ES-I3 (cell line): ENCODE measurements at regions not wholly inside any gene's neighbourhood (a gene's known extent, or its start where the extent isn't known, plus 50 kb on each side); places are given as distances from the start of the nearest gene placed in this dataset.

Experiments
- H3K36me3 ChIP-seq: 2 replicates; pipeline ENCODE4 v1.6.1; 2013; ENCODE audit warnings: mild to moderate bottlenecking, low read length, control low read depth, moderate library complexity; ENCODE audit not compliant: insufficient read depth
- H3K4me1 ChIP-seq: 2 replicates; pipeline ENCODE4 v1.6.1; 2013; ENCODE audit warnings: mild to moderate bottlenecking, control low read depth, low read length; ENCODE audit not compliant: insufficient read depth
- H3K9ac ChIP-seq: 2 replicates; pipeline ENCODE4 v1.6.1; 2013; ENCODE audit warnings: low read depth, mild to moderate bottlenecking, low read length, moderate library complexity
- H3K9me3 ChIP-seq: 2 replicates; pipeline ENCODE4 v1.6.1; 2013; ENCODE audit warnings: mild to moderate bottlenecking, low read length, moderate library complexity; ENCODE audit not compliant: control insufficient read depth, insufficient read depth

- H3K9ac ChIP-seq, result no peak overlapping the region
- H3K36me3 ChIP-seq, result no peaks in the 10 kb centered on the region
- H3K4me1 ChIP-seq, result no peaks in the 10 kb centered on the region
- no peaks in the 10 kb centered on the region for H3K9me3 ChIP-seq
These were observed 227.4 kb downstream of the SUDS3 start for GRCh38 chr12:118603610-118604361.

DNA sequence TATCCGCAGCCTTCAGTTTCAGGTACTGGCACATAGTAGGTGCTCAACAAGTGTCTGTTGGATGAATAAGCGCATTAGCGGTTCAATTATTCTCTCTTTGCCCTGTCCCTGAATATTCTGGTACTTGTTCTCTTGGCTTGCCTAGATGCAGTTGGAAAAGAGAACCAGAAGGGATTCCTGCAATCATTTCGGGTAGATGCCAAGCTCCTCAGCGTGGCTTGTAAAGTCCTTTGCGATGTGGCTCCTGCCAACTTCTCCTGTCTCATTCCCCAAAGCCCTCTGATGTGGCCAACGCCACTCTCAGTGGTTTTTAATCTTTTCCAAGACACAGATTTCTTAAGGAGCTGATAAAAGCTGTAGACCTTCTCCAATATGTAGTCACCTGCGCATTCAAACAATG is 230.3 kb downstream of the SUDS3 start:
- Histone ChIP-seq H3K9ac (no peak overlapping the region), H3K4me1 (peaks cover 9% of the 10 kb centered on the region; the same call in 1 of the 2 replicates)

DNA sequence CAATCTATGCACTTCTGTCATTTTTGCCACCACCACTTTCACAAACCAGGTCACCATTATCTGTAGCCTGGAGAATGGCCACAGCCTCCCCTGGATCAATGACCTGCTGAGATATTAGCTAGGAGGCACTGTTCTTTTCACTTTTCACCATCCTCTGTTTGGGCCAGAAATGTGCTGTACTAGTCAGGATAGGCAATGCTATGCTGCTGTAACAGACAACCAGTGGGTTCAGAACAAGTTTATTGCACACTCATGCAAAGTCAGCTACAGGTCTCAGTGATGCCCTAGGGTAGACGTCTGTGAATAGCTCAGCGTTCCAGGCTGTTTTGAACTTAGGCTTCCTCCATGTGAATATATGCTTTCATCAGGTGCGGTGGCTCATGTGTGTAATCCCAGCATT is 231.5 kb downstream of the SUDS3 start:
- Histone ChIP-seq H3K36me3 (no peaks in the 10 kb centered on the region), H3K9ac (no peak overlapping the region)

More for the DNA sequence above, 230.3 kb downstream of the SUDS3 start:
- Histone ChIP-seq H3K36me3 (no peaks in the 10 kb centered on the region), H3K9me3 (no peaks in the 10 kb centered on the region)

GRCh38 chr12:118608770-118609344 is 232.5 kb downstream of the SUDS3 start:
- no peak overlapping the region for H3K9ac ChIP-seq

More for the DNA sequence above, 231.5 kb downstream of the SUDS3 start:
- Histone ChIP-seq H3K4me1 (peaks cover 9% of the 10 kb centered on the region; the same call in 1 of the 2 replicates), H3K9me3 (peaks cover 1% of the 10 kb centered on the region; the same call in 1 of the 2 replicates)

GRCh38 chr12:118611295-118611694 is 234.9 kb downstream of the SUDS3 start:
- Histone ChIP-seq H3K9me3 (peaks cover 11% of the 10 kb centered on the region), H3K9ac (no peak overlapping the region), H3K4me1 (peaks cover 9% of the 10 kb centered on the region; the same call in 1 of the 2 replicates), H3K36me3 (no peaks in the 10 kb centered on the region)

More at GRCh38 chr12:118608770-118609344, 232.5 kb downstream of the SUDS3 start:
- Histone ChIP-seq H3K36me3 (no peaks in the 10 kb centered on the region), H3K9me3 (peaks cover 7% of the 10 kb centered on the region), H3K4me1 (peaks cover 9% of the 10 kb centered on the region; the same call in 1 of the 2 replicates)

DNA sequence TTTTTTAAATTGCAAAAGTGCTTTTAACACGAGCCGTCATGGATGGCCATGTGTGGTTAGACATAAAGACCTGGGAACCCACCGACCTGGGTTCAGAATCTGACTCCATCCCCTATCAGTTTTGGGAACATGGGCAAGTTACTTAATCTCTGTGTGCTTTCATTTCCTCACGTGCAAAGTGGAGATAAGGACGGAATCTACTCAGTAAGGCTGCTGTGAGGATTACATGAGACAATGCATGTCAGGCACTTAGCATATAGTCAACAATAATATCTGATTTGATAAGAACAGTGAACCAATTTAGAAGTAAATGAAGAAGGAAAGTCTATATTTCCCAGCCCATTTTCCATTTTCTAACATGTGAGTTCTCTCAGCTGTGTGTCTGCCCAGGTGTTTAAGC is 235.4 kb downstream of the SUDS3 start:
- H3K9ac ChIP-seq, result no peak overlapping the region
- H3K4me1 ChIP-seq, result peaks cover 9% of the 10 kb centered on the region; the same call in 1 of the 2 replicates
- no peaks in the 10 kb centered on the region for H3K36me3 ChIP-seq
- peaks cover 11% of the 10 kb centered on the region for H3K9me3 ChIP-seq

GRCh38 chr12:118617611-118618450 is 241.5 kb downstream of the SUDS3 start:
- Histone ChIP-seq H3K36me3 (no peaks in the 10 kb centered on the region), H3K4me1 (peaks cover 5% of the 10 kb centered on the region; the same call in 1 of the 2 replicates), H3K9me3 (peaks cover 10% of the 10 kb centered on the region), H3K9ac (no peak overlapping the region)

DNA sequence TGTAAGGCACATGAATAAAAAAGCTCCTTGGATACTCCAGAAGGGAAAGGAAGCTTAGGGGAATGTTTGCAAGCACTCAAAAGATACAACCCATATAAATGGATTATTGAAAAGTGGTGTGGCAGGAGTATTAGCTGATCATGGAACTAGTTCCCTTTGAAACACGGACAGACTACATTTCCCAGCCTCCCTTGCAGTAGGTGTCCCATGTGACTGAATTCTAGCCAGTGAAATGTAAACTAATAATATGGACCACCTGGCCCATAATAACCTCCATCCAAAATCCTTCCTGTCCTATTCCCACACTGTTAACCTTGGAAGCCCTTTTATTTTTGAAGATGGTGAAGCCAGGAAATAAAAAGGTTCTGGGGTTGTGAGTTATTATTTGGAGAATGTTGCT is 242.3 kb downstream of the SUDS3 start:
- Histone ChIP-seq H3K36me3 (no peaks in the 10 kb centered on the region), H3K4me1 (peaks cover 5% of the 10 kb centered on the region; the same call in 1 of the 2 replicates), H3K9ac (no peak overlapping the region), H3K9me3 (peaks cover 4% of the 10 kb centered on the region; the same call in 1 of the 2 replicates)

DNA sequence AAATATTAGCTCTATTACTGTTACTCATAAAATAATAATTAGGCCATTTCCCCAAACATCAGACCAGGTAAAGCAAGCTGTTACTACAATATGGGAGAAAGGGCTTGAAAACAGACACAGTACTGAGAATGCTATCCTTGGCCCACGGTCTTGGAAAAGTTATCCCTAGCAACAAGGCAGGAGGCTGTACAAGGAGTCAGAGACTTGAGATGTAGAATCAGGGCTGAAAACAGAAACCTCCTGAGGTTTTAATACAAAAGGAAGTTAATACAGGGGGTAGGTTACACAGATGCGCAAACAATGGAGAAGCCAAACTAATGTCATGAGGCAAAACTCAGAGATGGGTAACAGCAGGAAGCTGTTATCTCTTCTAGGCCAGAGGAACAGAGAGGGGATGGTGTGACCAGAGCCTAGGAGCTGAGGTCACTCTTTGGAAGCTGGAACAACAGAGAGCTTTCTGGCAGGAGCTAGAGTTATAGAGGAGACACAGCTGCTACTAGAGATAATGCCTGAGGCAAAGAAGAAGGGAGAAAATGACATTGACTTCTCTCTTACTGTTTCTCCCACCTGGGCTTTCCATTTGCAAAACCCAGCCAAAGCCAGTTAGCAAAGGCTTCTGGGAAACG is 248.8 kb downstream of the SUDS3 start:
- Histone ChIP-seq H3K4me1 (no peaks in the 10 kb centered on the region), H3K9me3 (no peaks in the 10 kb centered on the region), H3K36me3 (no peaks in the 10 kb centered on the region)

DNA sequence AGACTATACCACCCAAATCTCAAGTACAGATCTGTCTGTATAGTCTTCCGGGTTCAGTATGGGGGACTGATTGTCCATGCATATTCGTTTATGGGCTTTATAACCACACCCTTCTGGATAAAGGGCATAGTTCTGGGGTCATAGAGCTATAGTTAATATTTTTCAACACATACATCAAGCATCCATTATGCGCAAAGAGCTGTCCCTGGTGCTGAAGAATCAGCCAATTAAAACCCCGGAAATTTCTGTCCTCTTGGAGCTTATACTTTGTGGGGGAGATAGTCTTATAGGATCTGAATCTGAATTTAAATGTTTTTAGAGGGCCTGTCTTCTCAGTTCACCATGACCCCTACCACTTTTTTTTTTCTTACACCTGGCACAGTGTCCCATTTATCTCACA is 256.7 kb downstream of the SUDS3 start:
- no peaks in the 10 kb centered on the region for H3K4me1 ChIP-seq

More for the DNA sequence above, 248.8 kb downstream of the SUDS3 start:
- no peak overlapping the region for H3K9ac ChIP-seq

DNA sequence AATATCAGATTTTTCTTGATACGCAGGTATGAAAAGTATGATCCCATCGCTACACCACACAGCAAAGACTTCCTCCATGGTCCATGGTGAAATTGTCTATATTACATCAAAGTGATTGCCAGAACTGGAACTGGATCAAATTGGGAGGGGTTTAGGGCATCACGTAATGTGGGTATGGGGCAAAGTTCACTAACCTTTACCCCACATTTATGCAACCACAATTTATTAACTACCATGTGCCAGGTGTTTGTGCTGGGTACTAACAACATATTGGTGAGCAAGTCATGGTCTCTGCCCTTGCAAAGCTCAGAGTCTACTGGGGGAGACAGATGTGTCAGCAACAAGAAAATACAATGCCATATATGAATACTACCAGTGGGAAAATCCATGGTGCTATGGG is 258.9 kb downstream of the SUDS3 start:
- Histone ChIP-seq H3K9ac (no peak overlapping the region), H3K9me3 (no peaks in the 10 kb centered on the region)

More for the DNA sequence above, 256.7 kb downstream of the SUDS3 start:
- no peaks in the 10 kb centered on the region for H3K36me3 ChIP-seq
- no peak overlapping the region for H3K9ac ChIP-seq
- H3K9me3 ChIP-seq, result no peaks in the 10 kb centered on the region

GRCh38 chr12:118637767-118638370 is 261.5 kb downstream of the SUDS3 start:
- H3K36me3 ChIP-seq, result no peaks in the 10 kb centered on the region
- H3K9me3 ChIP-seq, result no peaks in the 10 kb centered on the region
- no peak overlapping the region for H3K9ac ChIP-seq
- no peaks in the 10 kb centered on the region for H3K4me1 ChIP-seq

More for the DNA sequence above, 258.9 kb downstream of the SUDS3 start:
- Histone ChIP-seq H3K4me1 (no peaks in the 10 kb centered on the region), H3K36me3 (no peaks in the 10 kb centered on the region)

DNA sequence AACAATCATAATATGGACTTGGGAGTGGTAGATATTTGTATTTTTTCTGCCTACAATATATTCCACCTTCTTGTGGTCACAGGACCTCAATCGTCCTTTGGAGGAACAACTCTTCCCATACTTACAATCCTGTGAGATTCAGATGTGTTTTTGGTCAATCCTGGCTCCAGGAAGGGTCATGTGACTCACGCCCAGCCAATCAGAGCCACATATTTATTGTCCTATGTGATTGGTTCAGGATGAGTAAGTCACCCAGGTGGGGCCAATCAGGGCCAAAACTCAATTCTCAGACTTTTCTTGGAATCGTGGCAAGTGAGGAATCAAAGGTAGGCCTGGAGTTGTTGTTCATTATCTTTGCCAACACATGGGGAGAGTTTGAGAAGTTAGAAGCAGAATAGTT is 264.9 kb downstream of the SUDS3 start:
- Histone ChIP-seq H3K4me1 (no peaks in the 10 kb centered on the region), H3K36me3 (no peaks in the 10 kb centered on the region), H3K9ac (no peak overlapping the region), H3K9me3 (no peaks in the 10 kb centered on the region)
